HG03135 (cell line): ENCODE measurements at regions not wholly inside any gene's neighbourhood (a gene's known extent, or its start where the extent isn't known, plus 50 kb on each side); places are given as distances from the start of the nearest gene placed in this dataset.
"Not testable (repeated sequence)": the region's sequence is repeated elsewhere in the genome, so short reads cannot be mapped to it uniquely, and the experiment has no call there.

Experiments
- ATAC-seq: cut with Tn5 transposase; IDR thresholded peaks from one replicate; pipeline ENCODE4 v1.9.1; 2021; ENCODE audit warnings: mild to moderate bottlenecking, moderate library complexity; ENCODE audit not compliant: unreplicated experiment

GRCh38 chr10:80938903-80939302, 401.2 kb downstream of the SH2D4B start:
- ATAC-seq = no peak

- no peak for ATAC-seq
Observed at GRCh38 chr10:80945264-80945880, 407.7 kb downstream of the SH2D4B start.

GRCh38 chr10:80946073-80946472, 408.4 kb downstream of the SH2D4B start:
- ATAC-seq = no peak

GRCh38 chr10:80946957-80947726, 409.4 kb downstream of the SH2D4B start:
- no peak for ATAC-seq

- no peak for ATAC-seq
Observed at GRCh38 chr10:80949785-80950184, 412.1 kb downstream of the SH2D4B start.

- ATAC-seq = no peak
Observed at GRCh38 chr10:80952436-80952835, 414.7 kb downstream of the SH2D4B start.

GRCh38 chr10:80957161-80957560, 419.5 kb downstream of the SH2D4B start:
- ATAC-seq = no peak

- ATAC-seq = no peak
Observed at GRCh38 chr10:80964179-80964578, 426.5 kb downstream of the SH2D4B start.

- ATAC-seq = peak; percentile 71
Observed at GRCh38 chr10:80964955-80965614, 427.4 kb downstream of the SH2D4B start.

GRCh38 chr10:80966326-80966986, 428.8 kb downstream of the SH2D4B start:
- ATAC-seq = no peak

GRCh38 chr10:80967357-80967756, 429.7 kb downstream of the SH2D4B start:
- ATAC-seq = not testable (repeated sequence)

- no peak for ATAC-seq
Observed at GRCh38 chr10:80968903-80969302, 431.2 kb downstream of the SH2D4B start.

- no peak for ATAC-seq
Observed at GRCh38 chr10:80971461-80971860, 433.8 kb downstream of the SH2D4B start.

- ATAC-seq = no peak
Observed at GRCh38 chr10:80976658-80977057, 439.0 kb downstream of the SH2D4B start.

- no peak for ATAC-seq
Observed at GRCh38 chr10:80985102-80985501, 447.4 kb downstream of the SH2D4B start.

GRCh38 chr10:80986596-80986995, 448.9 kb downstream of the SH2D4B start:
- no peak for ATAC-seq

- no peak for ATAC-seq
Observed at GRCh38 chr10:80988755-80989154, 451.1 kb downstream of the SH2D4B start.

GRCh38 chr10:80996615-80997193, 459.0 kb downstream of the SH2D4B start:
- ATAC-seq = no peak

- no peak for ATAC-seq
Observed at GRCh38 chr10:81000781-81001180, 463.1 kb downstream of the SH2D4B start.

GRCh38 chr10:81002382-81002781, 464.7 kb downstream of the SH2D4B start:
- no peak for ATAC-seq

GRCh38 chr10:81007872-81008271, 470.2 kb downstream of the SH2D4B start:
- no peak for ATAC-seq
